HCT116 (cell line): ENCODE measurements at regions not wholly inside any gene's neighbourhood (a gene's known extent, or its start where the extent isn't known, plus 50 kb on each side); places are given as distances from the start of the nearest gene placed in this dataset.

Experiments
- ATAC-seq: fragments of 200-7000 bp; cut with Tn5 transposase; 2 replicates; pipeline ENCODE4 v1.9.1; 2020; ENCODE audit warnings: mild to moderate bottlenecking, moderate library complexity
- BruUV-seq: library from RNA; stranded (reverse); fragments of 400-500 nt; replicated peaks from 2 replicates; lab custom pipeline; 2021; lab: Mats Ljungman, UMichigan
- CTCF ChIA-PET: fragments of 300-600 bp; sonication (Branson Sonifier 250); formaldehyde crosslinking; loops from one replicate; lab custom pipeline; 2021; ENCODE audit warnings: antibody characterized with exemption; lab: Charles Lee
- POLR2A ChIA-PET: fragments of 300-600, 350-600 bp; sonication (Branson Sonifier 250); formaldehyde crosslinking; loops from one replicate; lab custom pipeline; 2021; ENCODE audit warnings: antibody characterized with exemption; lab: Charles Lee
- RAD21 ChIA-PET, 2 experiments: fragments of 300-600 bp; sonication (Branson Sonifier 250); formaldehyde crosslinking; loops; one replicate each; lab custom pipeline; 2023; ENCODE audit warnings: low total read pairs in 2 of 2; ENCODE audit not compliant: uncharacterized antibody in 2 of 2, unreplicated experiment in 2 of 2, low non-redundant PET in 1 of 2; lab: Charles Lee
- DNase-seq: peaks from one replicate; pipeline ENCODE4 v3.0.0-alpha.2; 2010; ENCODE audit warnings: low read depth, low spot score
- H2AFZ ChIP-seq: fragments of 200-600 bp; shearing (Covaris generic), sonication (generic); 2 replicates; pipeline ENCODE4 v1.6.1; 2017; ENCODE audit warnings: low read depth, mixed run types, mixed read lengths, antibody characterized with exemption, low read length; ENCODE audit not compliant: poor library complexity, severe bottlenecking
- H3K27ac ChIP-seq: 2 replicates; pipeline ENCODE4 v1.5.1; 2012; ENCODE audit warnings: low read depth, low read length
- H3K27me3 ChIP-seq: fragments of 200-600 bp; sonication (generic); 2 replicates; pipeline ENCODE4 v1.6.1; 2016; ENCODE audit warnings: mixed run types, low read length, mixed read lengths; ENCODE audit not compliant: insufficient read depth
- H3K36me3 ChIP-seq, 2 experiments: fragments of 200-500 bp in 1 of 2; fragments of 200-600 bp in 1 of 2; sonication (Bioruptor generic) in 1 of 2; sonication (generic) in 1 of 2; 2 replicates each; pipeline versions ENCODE4 v1.5.1 to v1.6.1; 2014 to 2016; ENCODE audit warnings: low read length in 2 of 2, inconsistent platforms in 1 of 2, mixed read lengths in 1 of 2, mixed run types in 1 of 2; ENCODE audit not compliant: insufficient read depth in 2 of 2, control insufficient read depth in 1 of 2
- H3K4me1 ChIP-seq, 2 experiments: fragments of 200-600 bp in 1 of 2; sonication (generic) in 1 of 2; 2 replicates each; pipeline versions ENCODE4 v1.5.1 to v1.6.1; 2012 to 2017; ENCODE audit warnings: low read length in 2 of 2, inconsistent platforms in 1 of 2, mild to moderate bottlenecking in 1 of 2, mixed read lengths in 1 of 2, mixed run types in 1 of 2, moderate library complexity in 1 of 2; ENCODE audit not compliant: insufficient read depth in 2 of 2, control insufficient read depth in 1 of 2
- H3K4me2 ChIP-seq: fragments of 200-600 bp; sonication (generic); 2 replicates; pipeline ENCODE4 v1.6.1; 2017; ENCODE audit warnings: mixed run types, low read length, mixed read lengths
- H3K4me3 ChIP-seq, 2 experiments: fragments of 200-600 bp in 1 of 2; sonication (generic) in 1 of 2; replicated peaks in 1 of 2; 2 replicates each; pipeline ENCODE4 v1.5.1; 2011 to 2016; ENCODE audit warnings: low read length in 2 of 2, control low read depth in 1 of 2, low read depth in 1 of 2, mild to moderate bottlenecking in 1 of 2, mixed read lengths in 1 of 2, mixed run types in 1 of 2
- H3K79me2 ChIP-seq: fragments of 200-600 bp; sonication (generic); 2 replicates; pipeline ENCODE4 v1.6.1; 2017; ENCODE audit warnings: mild to moderate bottlenecking, mixed run types, low read length, moderate library complexity, mixed read lengths; ENCODE audit not compliant: insufficient read depth
- H3K9ac ChIP-seq: fragments of 200-600 bp; sonication (generic); 2 replicates; pipeline ENCODE4 v1.6.1; 2016; ENCODE audit warnings: low read length, mixed read lengths
- H3K9me2 ChIP-seq: fragments of 200-600 bp; sonication (generic), shearing (Covaris generic); 2 replicates; pipeline ENCODE4 v1.6.1; 2017; ENCODE audit warnings: mixed run types, mild to moderate bottlenecking, moderate library complexity; ENCODE audit not compliant: insufficient read depth
- H3K9me3 ChIP-seq, 2 experiments: fragments of 200-500 bp in 1 of 2; fragments of 200-600 bp in 1 of 2; sonication (Bioruptor generic) in 1 of 2; sonication (generic) in 1 of 2; 2 replicates each; pipeline ENCODE4 v1.6.1; 2014 to 2017; ENCODE audit warnings: low read length in 2 of 2, mixed read lengths in 2 of 2, inconsistent platforms in 1 of 2, low read depth in 1 of 2, mild to moderate bottlenecking in 1 of 2, mixed run types in 1 of 2, moderate library complexity in 1 of 2; ENCODE audit not compliant: control insufficient read depth in 1 of 2, insufficient read depth in 1 of 2
- H4K20me1 ChIP-seq: fragments of 200-600 bp; sonication (generic), shearing (Covaris generic); 2 replicates; pipeline ENCODE4 v1.6.1; 2017; ENCODE audit warnings: mixed run types, mild to moderate bottlenecking, moderate library complexity; ENCODE audit not compliant: insufficient read depth
- CTCF ChIP-seq, 3 experiments: fragments of 200-600 bp in 1 of 3; sonication (generic) in 1 of 3; IDR thresholded peaks in 2 of 3; conservative IDR thresholded peaks in 1 of 3; 2 replicates each; pipeline ENCODE4 v1.5.1; 2012 to 2017; ENCODE audit warnings: low read depth in 2 of 3, low read length in 2 of 3, antibody characterized with exemption in 1 of 3, borderline replicate concordance in 1 of 3, control low read depth in 1 of 3, mild to moderate bottlenecking in 1 of 3, mixed read lengths in 1 of 3, mixed run types in 1 of 3, moderate library complexity in 1 of 3; ENCODE audit not compliant: insufficient read depth in 1 of 3
- EZH2phosphoT487 ChIP-seq: fragments of 200-600 bp; IDR thresholded peaks from 2 replicates; pipeline ENCODE4 v1.6.1; 2018; ENCODE audit warnings: antibody characterized with exemption, borderline replicate concordance
- JUND ChIP-seq: IDR thresholded peaks from 2 replicates; pipeline ENCODE4 v1.6.1; 2012
- MAX ChIP-seq: IDR thresholded peaks from 2 replicates; pipeline ENCODE4 v1.6.1; 2012
- POLR2A ChIP-seq: IDR thresholded peaks from 2 replicates; pipeline ENCODE4 v1.7.0; 2011; ENCODE audit warnings: borderline replicate concordance; ENCODE audit not compliant: insufficient read depth, insufficient read length; ENCODE audit errors: extremely low read depth
- POLR2AphosphoS5 ChIP-seq: IDR thresholded peaks from 2 replicates; pipeline ENCODE4 v1.6.1; 2011; ENCODE audit warnings: mild to moderate bottlenecking, low read depth, low read length, moderate library complexity
- RAD21 ChIP-seq: IDR thresholded peaks from 2 replicates; pipeline ENCODE4 v1.6.1; 2012; ENCODE audit warnings: low read depth, mild to moderate bottlenecking
- SRF ChIP-seq: IDR thresholded peaks from 2 replicates; pipeline ENCODE4 v1.6.1; 2012; ENCODE audit warnings: low read depth
- TCF7L2 ChIP-seq: IDR thresholded peaks from 2 replicates; pipeline ENCODE4 v1.7.0; 2011; ENCODE audit warnings: borderline replicate concordance, inconsistent platforms; ENCODE audit not compliant: insufficient read depth, insufficient read length; ENCODE audit errors: extremely low read depth
- YY1 ChIP-seq: IDR thresholded peaks from 2 replicates; pipeline ENCODE4 v1.6.1; 2011; ENCODE audit warnings: low read length, low read depth, moderate library complexity, mild to moderate bottlenecking; ENCODE audit not compliant: insufficient replicate concordance; ENCODE audit errors: extremely low read depth
- ZFX ChIP-seq: fragments of 450-650 bp; IDR thresholded peaks from 2 replicates; pipeline ENCODE4 v1.6.1; 2017
- intact Hi-C: fragments of 100-400 bp; cut with micrococcal nuclease; formaldehyde crosslinking; loops from 2 replicates; pipeline ENCODE4 v1.10.0; 2022

- Histone ChIP-seq H3K9ac (no peak overlapping the region), H3K9me3 (no peaks in the 10 kb centered on the region), H3K27me3 (no peaks in the 10 kb centered on the region), H2AFZ (no peak overlapping the region), H3K36me3 (no peaks in the 10 kb centered on the region), H3K27ac (no peak overlapping the region), H3K4me1 (no peaks in the 10 kb centered on the region), H3K4me2 (no peak overlapping the region), H3K4me3 (no peak overlapping the region), H4K20me1 (no peaks in the 10 kb centered on the region), H3K9me2 (no peaks in the 10 kb centered on the region), H3K79me2 (no peaks in the 10 kb centered on the region)
- intact Hi-C loops = no loop called here
- BruUV-seq = no TSS peak
- no peak for DNase-seq
- ChIA-PET POLR2A (no interaction called here), RAD21 (no interaction called here), CTCF (no interaction called here)
- ATAC-seq = no peak
- TF ChIP-seq POLR2A (no peak), MAX (no peak), EZH2phosphoT487 (no peak), POLR2AphosphoS5 (no peak), RAD21 (no peak)
Observed at GRCh38 chr3:167167491-167167890, 212.6 kb downstream of the ZBBX start.

- ATAC-seq (no peak), DNase-seq (no peak)
- H2AFZ ChIP-seq = no peak overlapping the region
- ChIA-PET POLR2A (no interaction called here), RAD21 (no interaction called here), CTCF (no interaction called here)
- no peaks in the 10 kb centered on the region for H3K27me3 ChIP-seq
- H3K9me2 ChIP-seq = no peaks in the 10 kb centered on the region
- H3K36me3 ChIP-seq = no peaks in the 10 kb centered on the region
- H3K4me3 ChIP-seq = no peak overlapping the region
- no peak overlapping the region for H3K4me2 ChIP-seq
- intact Hi-C loops = no loop called here
- no TSS peak for BruUV-seq
- H3K9ac ChIP-seq = no peak overlapping the region
- no peak overlapping the region for H3K27ac ChIP-seq
- H3K79me2 ChIP-seq = no peaks in the 10 kb centered on the region
- no peaks in the 10 kb centered on the region for H4K20me1 ChIP-seq
- TF ChIP-seq TCF7L2 = no peak
- TF ChIP-seq EZH2phosphoT487 = no peak
- TF ChIP-seq JUND = no peak
- no peak for TF ChIP-seq POLR2A
- no peak for TF ChIP-seq CTCF (IDR thresholded peaks at IDR 0.05 in 2 of 3, conservative IDR thresholded peaks at IDR 0.05 in 1 of 3; ENCODE audit: borderline replicate concordance in 1 of 3, insufficient read depth in 1 of 3, low read depth in 2 of 3, low read length in 2 of 3)
- TF ChIP-seq SRF = no peak
- TF ChIP-seq RAD21 = no peak
- no peak for TF ChIP-seq MAX
- no peak for TF ChIP-seq YY1
- TF ChIP-seq ZFX = no peak
- H3K4me1 ChIP-seq = no peaks in the 10 kb centered on the region
- H3K9me3 ChIP-seq = no peaks in the 10 kb centered on the region
Observed at GRCh38 chr3:167166594-167167253, 213.4 kb downstream of the ZBBX start.
